IPS DF 4.7 (cell line): ENCODE measurements at regions not wholly inside any gene's neighbourhood (a gene's known extent, or its start where the extent isn't known, plus 50 kb on each side); places are given as distances from the start of the nearest gene placed in this dataset.
"Not testable (repeated sequence)": the region's sequence is repeated elsewhere in the genome, so short reads cannot be mapped to it uniquely, and the experiment has no call there.

Experiments
- DNase-seq: peaks from one replicate; pipeline ENCODE4 v3.0.0-alpha.2; 2013; ENCODE audit warnings: low spot score; ENCODE audit errors: extremely low read depth

DNA sequence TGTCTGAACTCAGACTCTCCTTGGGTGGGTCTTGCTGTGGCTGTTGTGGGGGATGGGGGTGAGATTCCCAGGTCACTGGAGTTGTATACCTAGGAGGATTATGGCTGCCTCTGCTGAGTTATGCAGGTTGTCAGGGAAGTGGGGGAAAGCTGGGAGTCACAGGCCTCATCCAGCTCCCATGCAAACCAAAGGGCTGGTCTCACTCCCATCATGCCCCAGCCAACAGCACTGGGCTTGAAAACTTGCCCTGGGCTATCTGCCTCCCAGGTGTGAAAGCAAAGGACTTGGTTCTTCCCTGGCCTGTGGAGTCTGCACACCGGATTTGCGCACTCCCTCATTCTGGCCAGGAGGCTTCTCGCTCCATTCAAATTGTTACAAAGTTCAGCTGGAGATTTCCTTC, 97.3 kb upstream of the BNIP2 start:
- DNase-seq, result not testable (repeated sequence)

DNA sequence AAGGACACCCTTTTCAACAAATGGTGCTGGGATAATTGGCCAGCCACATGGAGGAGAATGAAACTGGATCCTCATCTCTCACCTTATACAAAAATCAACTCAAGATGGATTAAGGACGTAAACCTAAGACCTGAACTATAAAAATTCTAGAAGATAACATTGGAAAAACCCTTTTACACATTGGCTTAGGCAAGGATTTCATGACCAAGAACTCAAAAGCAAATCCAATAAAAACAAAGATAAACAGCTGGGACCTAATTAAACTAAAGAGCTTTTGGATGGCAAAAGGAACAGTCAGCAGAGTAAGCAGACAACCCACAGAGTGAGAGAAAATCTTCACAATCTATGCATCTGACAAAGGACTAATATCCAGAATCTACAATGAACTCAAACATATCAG, 96.9 kb upstream of the BNIP2 start:
- DNase-seq, result not testable (repeated sequence)

DNA sequence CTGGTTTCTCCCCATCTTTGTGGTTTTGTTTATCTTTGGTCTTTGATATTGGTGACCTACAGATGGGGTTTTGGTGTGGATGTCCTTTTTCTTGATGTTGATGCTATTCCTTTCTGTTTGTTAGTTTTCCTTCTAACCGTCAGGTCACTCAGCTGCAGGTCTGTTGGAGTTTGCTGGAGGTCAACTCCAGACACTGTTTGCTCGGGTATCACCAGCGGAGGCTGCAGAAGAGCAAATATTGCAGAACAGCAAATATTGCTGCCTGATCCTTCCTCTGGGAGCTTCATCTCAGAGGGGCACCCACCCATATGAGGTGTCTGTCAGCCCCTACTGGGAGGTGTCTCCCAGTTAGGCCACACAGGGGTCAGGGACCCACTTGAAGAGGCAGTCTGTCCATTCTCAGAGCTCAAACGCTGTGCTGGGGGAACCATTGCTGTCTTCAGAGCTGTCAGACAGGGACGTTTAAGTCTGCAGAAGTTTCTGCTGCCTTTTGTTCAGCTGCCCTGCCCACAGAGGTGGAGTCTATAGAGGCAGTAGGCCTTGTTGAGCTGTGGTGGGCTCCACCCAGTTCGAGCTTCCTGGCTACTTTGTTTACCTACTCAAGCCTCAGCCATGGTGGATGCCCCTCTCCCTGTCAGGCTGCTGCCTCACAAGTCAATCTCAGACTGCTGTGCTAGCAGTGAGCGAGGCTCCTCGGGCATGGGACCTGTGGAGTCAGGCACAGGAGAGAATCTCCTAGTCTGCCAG, 94.8 kb upstream of the BNIP2 start:
- not testable (repeated sequence) for DNase-seq

DNA sequence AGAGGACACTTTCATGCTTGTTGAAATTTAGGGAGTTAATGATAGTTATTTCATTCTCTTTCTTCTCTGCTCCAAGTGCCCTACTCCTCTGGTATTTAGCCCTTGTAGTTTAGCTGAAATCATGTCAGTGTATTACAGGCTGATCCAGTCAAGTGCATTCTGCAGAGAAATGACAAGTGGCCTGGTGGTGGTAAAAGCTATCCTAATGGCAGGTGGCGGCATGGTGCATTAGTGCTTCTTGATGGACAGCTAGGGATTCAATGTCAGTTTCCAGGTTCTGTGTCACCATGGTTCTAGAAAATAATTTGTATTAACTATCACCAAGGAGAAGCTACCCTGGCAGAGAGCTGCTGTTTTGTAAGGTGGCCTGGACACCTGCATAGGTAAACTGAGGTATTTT, 90.0 kb upstream of the BNIP2 start:
- no peak for DNase-seq

DNA sequence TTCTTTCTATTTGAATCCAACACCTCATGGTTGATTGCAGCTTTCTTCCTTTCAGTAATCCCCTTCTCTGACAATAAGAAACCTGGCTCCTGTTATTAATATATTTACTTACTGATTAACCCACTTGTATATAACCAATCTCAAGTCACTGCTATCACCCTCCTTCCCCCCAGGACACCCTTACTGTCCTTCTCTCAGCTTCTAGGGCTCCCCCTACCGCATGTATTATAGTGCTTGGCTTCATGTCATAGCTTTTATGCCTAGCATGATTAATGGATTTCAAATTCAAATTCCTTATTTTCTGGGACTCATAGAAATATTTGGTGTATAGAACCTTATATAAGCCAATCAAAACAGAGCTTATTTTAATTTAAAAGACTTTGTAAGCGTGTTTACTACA, 75.7 kb upstream of the BNIP2 start:
- DNase-seq, result no peak

DNA sequence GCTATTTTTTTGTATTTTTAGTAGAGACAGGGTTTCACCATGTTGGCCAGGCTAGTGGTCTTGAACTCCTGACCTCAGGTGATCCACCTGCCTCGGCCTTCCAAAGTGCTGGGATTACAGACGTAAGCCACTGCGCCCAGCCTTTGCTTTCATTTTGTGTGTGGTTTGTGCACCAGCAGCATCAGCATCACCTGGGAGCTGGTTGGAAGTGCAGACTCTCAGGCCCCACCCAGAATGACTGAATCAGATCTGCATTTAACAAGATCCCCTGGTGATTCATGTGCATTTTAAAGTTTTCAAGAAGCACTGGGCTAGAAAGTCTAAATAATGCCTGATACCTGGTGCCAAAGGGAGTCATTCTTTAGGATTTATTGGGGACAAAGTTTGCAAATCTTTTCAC, 73.4 kb upstream of the BNIP2 start:
- no peak for DNase-seq

DNA sequence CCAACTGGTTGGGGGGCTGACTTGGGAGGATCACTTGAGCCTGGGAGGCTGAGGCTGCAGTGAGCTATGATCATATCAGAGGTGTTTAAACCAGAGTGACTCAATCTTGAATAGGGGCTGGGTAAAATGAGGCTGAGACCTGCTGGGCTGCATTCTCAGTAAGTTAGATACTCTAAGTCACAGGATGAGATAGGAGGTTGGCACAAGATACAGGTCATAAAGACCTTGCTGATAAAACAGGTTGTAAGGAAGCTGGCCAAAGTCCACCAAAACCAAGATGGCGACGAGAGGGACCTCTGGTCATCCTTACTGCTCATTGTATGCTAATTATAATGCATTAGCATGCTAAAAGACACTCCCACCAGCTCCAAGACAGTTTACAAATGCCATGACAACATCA, 71.1 kb upstream of the BNIP2 start:
- not testable (repeated sequence) for DNase-seq

DNA sequence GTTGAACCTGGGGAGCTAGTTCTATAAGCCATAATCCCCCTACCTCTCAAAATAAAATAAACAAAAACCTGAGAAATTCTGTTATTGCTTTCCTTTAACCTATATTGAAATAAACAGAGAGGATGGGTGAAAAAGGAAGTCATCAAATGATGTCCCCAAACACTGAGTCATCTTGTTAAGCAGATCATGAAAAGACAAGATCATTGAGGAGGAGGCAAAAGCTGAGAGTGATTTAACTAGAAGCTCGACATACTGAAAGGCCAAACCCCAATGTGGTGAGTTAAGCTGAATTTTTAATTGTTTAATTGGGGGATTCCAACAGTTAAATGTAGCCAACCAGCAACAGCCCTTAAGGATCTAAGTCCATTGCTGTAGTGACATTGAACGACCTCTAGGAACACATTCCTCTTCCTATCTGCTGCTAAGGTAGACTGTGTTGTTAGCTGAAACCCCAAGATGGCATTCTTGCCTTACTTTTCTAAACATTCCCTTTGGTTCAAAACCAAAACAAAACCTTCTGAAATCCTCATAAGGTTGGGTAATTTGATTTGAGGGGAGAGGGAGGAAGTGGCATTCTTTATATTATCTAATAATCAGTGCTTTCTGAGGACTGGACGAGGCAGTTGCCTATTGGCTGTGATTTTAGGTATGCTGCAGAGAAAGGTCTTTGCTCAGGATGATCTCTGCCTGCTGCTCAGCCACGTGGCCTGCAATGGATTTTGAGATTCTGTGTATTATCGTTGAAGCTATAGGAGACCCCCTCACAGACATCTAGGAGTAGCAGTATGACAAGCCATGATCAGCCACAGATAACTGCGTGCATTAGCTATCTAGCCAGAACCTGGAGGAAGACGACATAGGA, 62.7 kb upstream of the BNIP2 start:
- DNase-seq, result peak; percentile 41

DNA sequence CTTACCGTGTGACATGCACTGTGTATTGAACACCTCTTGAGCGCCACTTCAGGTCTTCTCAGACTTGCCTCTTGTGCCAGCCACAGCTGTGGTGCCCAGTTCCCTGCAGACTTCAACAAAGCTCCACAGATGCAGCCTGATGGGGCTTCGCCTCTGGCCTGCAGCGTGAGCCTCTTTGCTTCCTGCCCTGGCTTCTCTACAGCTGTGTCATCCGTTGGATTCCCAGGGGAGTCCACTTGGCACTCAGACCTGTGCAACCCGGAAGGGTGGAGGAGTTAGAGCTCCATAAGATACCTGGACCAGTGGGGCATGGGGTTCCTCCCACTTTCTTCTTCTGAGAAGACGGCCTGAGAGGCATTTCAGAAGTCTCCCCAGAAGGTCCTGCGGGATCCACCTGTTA, 57.7 kb upstream of the BNIP2 start:
- DNase-seq, result no peak

DNA sequence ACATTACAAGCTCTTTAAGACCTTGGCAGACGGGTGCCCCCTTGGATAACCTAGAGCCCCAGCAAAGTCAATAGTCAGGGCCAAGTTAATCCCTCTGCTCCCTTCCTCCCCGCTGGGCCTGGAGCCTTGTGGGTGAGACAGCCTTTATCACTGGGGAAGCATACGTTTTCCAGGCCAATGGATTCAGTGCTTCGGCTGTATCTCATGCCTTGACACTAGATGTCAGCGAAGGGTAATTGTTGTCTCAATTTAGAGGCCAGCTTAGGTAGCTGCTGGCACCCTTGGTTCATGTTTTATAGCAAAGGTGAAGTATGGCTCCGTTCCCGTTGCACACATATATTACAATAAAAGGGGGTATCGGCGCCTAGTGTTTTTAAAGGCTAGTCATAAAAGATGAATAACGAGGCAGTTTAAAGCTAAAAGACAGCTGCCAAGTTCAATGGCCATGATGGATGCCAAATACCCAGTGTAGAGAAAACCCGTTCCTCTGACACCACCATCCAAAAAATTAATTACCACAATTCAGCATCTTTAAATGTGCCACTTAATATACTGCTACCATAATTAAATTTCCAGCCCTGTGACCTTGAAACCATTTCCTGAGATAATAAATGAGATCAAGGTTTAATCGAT, 52.3 kb upstream of the BNIP2 start:
- DNase-seq, result no peak

DNA sequence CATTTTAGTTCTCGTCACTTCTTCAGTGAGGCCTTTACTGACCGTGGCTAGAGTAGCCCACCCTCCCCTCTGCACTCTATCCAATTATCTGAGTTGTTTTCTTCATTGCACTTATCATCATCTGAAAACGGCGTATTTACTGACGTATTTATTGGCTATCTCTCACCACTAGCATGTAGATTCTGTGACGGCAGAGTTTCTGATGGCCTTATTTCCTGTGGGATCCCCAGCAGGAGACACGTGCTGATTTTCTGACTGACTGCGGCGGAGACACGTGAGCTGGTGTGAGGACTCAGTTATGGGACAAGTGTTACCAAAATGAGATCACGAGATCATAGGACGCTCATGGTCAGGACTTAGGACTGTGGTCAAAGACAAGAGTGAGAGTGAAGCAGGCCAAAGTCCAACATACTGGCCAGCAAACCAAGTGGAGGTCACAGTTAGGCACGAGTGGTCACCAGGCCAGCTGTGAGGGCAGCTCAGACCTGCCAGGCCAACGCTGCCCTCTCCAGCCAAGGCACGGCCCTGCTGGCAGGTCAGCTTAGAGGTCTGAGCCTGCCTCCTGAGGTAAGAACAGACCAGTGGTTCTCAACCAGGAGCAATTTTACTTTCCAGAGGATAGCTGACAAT, 50.6 kb upstream of the BNIP2 start:
- DNase-seq, result no peak
